A549 (cell line): ENCODE measurements at regions not wholly inside any gene's neighbourhood (a gene's known extent, or its start where the extent isn't known, plus 50 kb on each side); places are given as distances from the start of the nearest gene placed in this dataset.

Experiments
- ATAC-seq, 2 experiments: fragments of 200-7000 bp in 1 of 2; fragments of >200 bp in 1 of 2; cut with Nextera tagmentation in 1 of 2; cut with Tn5 transposase in 1 of 2; 3 replicates each; pipeline versions ENCODE4 v1.8.0 to v1.9.1; 2018 to 2020; ENCODE audit warnings: mild to moderate bottlenecking in 1 of 2, moderate library complexity in 1 of 2
- CTCF ChIA-PET: fragments of 300-600 bp; sonication (Branson Sonifier 250); formaldehyde crosslinking; extraction: SDS; loops from one replicate; lab custom pipeline; 2021; ENCODE audit warnings: antibody characterized with exemption, inconsistent platforms; lab: Yijun Ruan, JAX
- POLR2A ChIA-PET: fragments of 350-600 bp; formaldehyde crosslinking; extraction: SDS; loops from one replicate; lab custom pipeline; 2021; ENCODE audit warnings: antibody characterized with exemption, inconsistent platforms; lab: Yijun Ruan, JAX
- DNase-seq, 2 experiments: peaks; one replicate each; pipeline versions ENCODE4 v3.0.0 to v3.0.0-alpha.2; 2011 to 2016; ENCODE audit warnings: low read depth in 1 of 2, low spot score in 1 of 2
- FAIRE-seq: peaks from 2 replicates; lab custom pipeline; 2011; peaks lifted over from hg19 to GRCh38; lab: Jason Lieb, UNC
- H3K27ac ChIP-seq, 2 experiments: fragments of >200 bp; sonication (Bioruptor Twin); formaldehyde crosslinking; 3 replicates each; pipeline ENCODE4 v1.5.1; 2016 to 2017
- H3K4me1 ChIP-seq: fragments of >200 bp; sonication (Bioruptor Twin); formaldehyde crosslinking; 3 replicates; pipeline ENCODE4 v1.6.1; 2016
- H3K4me2 ChIP-seq: fragments of >200 bp; sonication (Bioruptor Twin); formaldehyde crosslinking; 3 replicates; pipeline ENCODE4 v1.6.1; 2016
- H3K4me3 ChIP-seq: fragments of >200 bp; sonication (Bioruptor Twin); formaldehyde crosslinking; 3 replicates; pipeline ENCODE4 v1.5.1; 2016
- H3K9me3 ChIP-seq: fragments of >200 bp; sonication (Bioruptor Twin); formaldehyde crosslinking; 3 replicates; pipeline ENCODE4 v1.6.1; 2016
- ATOH8 ChIP-seq: fragments of 250-450 bp; sonication (Bioruptor Pico); IDR thresholded peaks from 2 replicates; pipeline ENCODE4 v1.5.0; 2020; ENCODE audit warnings: low read depth, mild to moderate bottlenecking, moderate library complexity
- BCL3 ChIP-seq: fragments of >200 bp; sonication (Bioruptor Twin); formaldehyde crosslinking; IDR thresholded peaks from 3 replicates; pipeline ENCODE4 v1.6.1; 2016
- BHLHE40 ChIP-seq: IDR thresholded peaks from 2 replicates; pipeline ENCODE4 v1.6.1; 2012; ENCODE audit warnings: low read depth, low read length, inconsistent platforms
- CBX8 ChIP-seq: fragments of 200-600 bp; sonication (generic); IDR thresholded peaks from 2 replicates; pipeline ENCODE4 v1.6.1; 2016
- CEBPB ChIP-seq, 2 experiments: fragments of >200 bp in 1 of 2; sonication (Bioruptor Twin) in 1 of 2; formaldehyde crosslinking in 1 of 2; IDR thresholded peaks; 2 replicates each; pipeline ENCODE4 v1.6.1; 2012 to 2016
- EP300 ChIP-seq, 2 experiments: fragments of >200 bp; sonication (Bioruptor Twin); formaldehyde crosslinking; IDR thresholded peaks; 2 replicates in 1 of 2; 3 replicates in 1 of 2; pipeline ENCODE4 v1.6.1; 2016 to 2017
- ESRRA ChIP-seq: fragments of 150-350 bp; IDR thresholded peaks from 2 replicates; pipeline ENCODE4 v1.6.1; 2014; ENCODE audit warnings: mild to moderate bottlenecking, low read length, borderline replicate concordance
- FOSB ChIP-seq: fragments of 250-450 bp; sonication (Bioruptor Pico); IDR thresholded peaks from 2 replicates; pipeline ENCODE4 v1.5.0; 2020; ENCODE audit warnings: mild to moderate bottlenecking, moderate library complexity
- FOXS1 ChIP-seq: fragments of 250-450 bp; sonication (Bioruptor Pico); IDR thresholded peaks from 2 replicates; pipeline ENCODE4 v1.5.0; 2020; ENCODE audit warnings: mild to moderate bottlenecking, moderate library complexity
- HDAC2 ChIP-seq: fragments of 200-600 bp; sonication (generic); IDR thresholded peaks from 2 replicates; pipeline ENCODE4 v1.6.1; 2016
- HEYL ChIP-seq: fragments of 250-450 bp; sonication (Bioruptor Pico); IDR thresholded peaks from 2 replicates; pipeline ENCODE4 v1.8.0; 2021; ENCODE audit warnings: mild to moderate bottlenecking, moderate library complexity
- HMGXB4 ChIP-seq: fragments of 250-450 bp; sonication (Bioruptor Pico); IDR thresholded peaks from 2 replicates; pipeline ENCODE4 v1.5.0; 2021; ENCODE audit warnings: mild to moderate bottlenecking, moderate library complexity, borderline replicate concordance
- JUN ChIP-seq, 2 experiments: fragments of >200 bp; sonication (Bioruptor Twin); formaldehyde crosslinking; IDR thresholded peaks; 2 replicates in 1 of 2; 3 replicates in 1 of 2; pipeline ENCODE4 v1.6.1; 2016 to 2017
- MAZ ChIP-seq: fragments of 150-350 bp; IDR thresholded peaks from 2 replicates; pipeline ENCODE4 v1.6.1; 2014; ENCODE audit warnings: antibody characterized with exemption, low read depth, low read length, borderline replicate concordance
- MYC ChIP-seq: IDR thresholded peaks from 2 replicates; pipeline ENCODE4 v1.6.1; 2012; ENCODE audit warnings: mild to moderate bottlenecking, inconsistent platforms, low read length, improper control_type of control experiment, borderline replicate concordance
- PBX3 ChIP-seq: IDR thresholded peaks from 2 replicates; pipeline ENCODE4 v1.6.1; 2012
- POLR2AphosphoS2 ChIP-seq: conservative IDR thresholded peaks from 2 replicates; pipeline ENCODE4 v1.6.1; 2012; ENCODE audit warnings: low read length, improper control_type of control experiment, inconsistent platforms
- RAD21 ChIP-seq, 2 experiments: fragments of >200 bp in 1 of 2; sonication (Bioruptor Twin) in 1 of 2; formaldehyde crosslinking in 1 of 2; IDR thresholded peaks in 1 of 2; conservative IDR thresholded peaks in 1 of 2; 2 replicates in 1 of 2; 3 replicates in 1 of 2; pipeline ENCODE4 v1.6.1; 2012 to 2018; ENCODE audit warnings: inconsistent platforms in 1 of 2
- RARB ChIP-seq: fragments of 250-450 bp; sonication (Bioruptor Pico); IDR thresholded peaks from 2 replicates; pipeline ENCODE4 v1.8.0; 2021; ENCODE audit warnings: mild to moderate bottlenecking, moderate library complexity
- RFX5 ChIP-seq: fragments of 450-650 bp; IDR thresholded peaks from 2 replicates; pipeline ENCODE4 v1.7.1; 2014; ENCODE audit warnings: antibody characterized with exemption, mild to moderate bottlenecking, moderate library complexity
- RNF2 ChIP-seq: fragments of 200-600 bp; sonication (generic); IDR thresholded peaks from 2 replicates; pipeline ENCODE4 v1.6.1; 2016; ENCODE audit warnings: low read depth, mild to moderate bottlenecking, antibody characterized with exemption, moderate library complexity, borderline replicate concordance
- SMC3 ChIP-seq: fragments of >200 bp; sonication (Bioruptor Twin); formaldehyde crosslinking; IDR thresholded peaks from 3 replicates; pipeline ENCODE4 v1.6.1; 2018; ENCODE audit warnings: inconsistent platforms
- SREBF2 ChIP-seq: fragments of 450-650 bp; IDR thresholded peaks from 2 replicates; pipeline ENCODE4 v1.6.1; 2014; ENCODE audit warnings: mild to moderate bottlenecking, moderate library complexity
- ZSCAN20 ChIP-seq: fragments of 250-450 bp; sonication (Bioruptor Pico); IDR thresholded peaks from 2 replicates; pipeline ENCODE4 v1.8.0; 2022; ENCODE audit warnings: mild to moderate bottlenecking, moderate library complexity
- WGBS: methylation state at CpG from one replicate; pipeline ENCODE4 v1.1.6; 2017; ENCODE audit errors: missing lambda C conversion rate; 5-methylcytosine and 5-hydroxymethylcytosine counted together
- TF ChIP-seq, protein P1 (sequence below): fragments of 450-650 bp; IDR thresholded peaks from 2 replicates; pipeline ENCODE4 v1.6.1; 2014; ENCODE audit warnings: antibody characterized with exemption

DNA sequence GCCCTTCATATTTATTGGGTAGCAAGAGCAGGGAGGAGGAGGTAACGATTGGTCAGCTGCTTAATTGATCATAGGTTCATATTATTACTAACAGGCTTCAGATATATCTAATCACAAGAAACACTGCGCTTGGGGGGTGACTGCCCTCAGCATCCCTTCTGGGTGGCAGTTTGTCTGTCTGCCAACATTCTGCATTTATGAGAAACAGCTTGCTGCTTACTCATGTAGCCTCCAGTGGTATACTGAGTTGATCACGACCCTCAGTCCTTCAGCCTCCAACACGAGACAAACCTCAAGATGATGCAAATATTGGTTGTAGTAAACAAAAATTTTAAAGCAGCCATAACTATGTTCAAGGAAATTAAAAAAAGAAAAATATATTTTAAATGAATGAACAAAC, 657.8 kb upstream of the PHF14 start:
- CTCF ChIA-PET, result no interaction called here

GRCh38 chr7:10316488-10316887, 657.2 kb upstream of the PHF14 start:
- H3K4me3 ChIP-seq, result no peak overlapping the region
- no peak overlapping the region for H3K27ac ChIP-seq
- H3K4me1 ChIP-seq, result no peaks in the 10 kb centered on the region
- no peak for FAIRE-seq
- H3K9me3 ChIP-seq, result no peaks in the 10 kb centered on the region
- ATAC-seq, result no peak
- TF ChIP-seq FOXS1 (CRISPR knock-in tag) (no peak), JUN (IDR thresholded peaks at IDR 0.05) (no peak), PBX3 (no peak), SREBF2 (no peak), CBX8 (no peak), RNF2 (no peak)
- ChIA-PET CTCF (no interaction called here), POLR2A (no interaction called here)
- WGBS, result 0% methylated on average over 1 of the region's 1 CpG
- DNase-seq, result no peak
- no peak overlapping the region for H3K4me2 ChIP-seq

More for the DNA sequence above, 657.8 kb upstream of the PHF14 start:
- TF ChIP-seq HMGXB4 (CRISPR knock-in tag), result no peak
- no peak for TF ChIP-seq ESRRA
- TF ChIP-seq ATOH8 (CRISPR knock-in tag), result no peak
- TF ChIP-seq EP300 (IDR thresholded peaks at IDR 0.05), result no peak
- FAIRE-seq, result no peak
- Histone ChIP-seq H3K27ac (no peak overlapping the region), H3K9me3 (no peaks in the 10 kb centered on the region), H3K4me3 (no peak overlapping the region), H3K4me1 (no peaks in the 10 kb centered on the region), H3K4me2 (no peak overlapping the region)
- WGBS, result 0% methylated on average over 4 of the region's 4 CpGs
- no peak for DNase-seq
- no peak for ATAC-seq
- POLR2A ChIA-PET, result no interaction called here

DNA sequence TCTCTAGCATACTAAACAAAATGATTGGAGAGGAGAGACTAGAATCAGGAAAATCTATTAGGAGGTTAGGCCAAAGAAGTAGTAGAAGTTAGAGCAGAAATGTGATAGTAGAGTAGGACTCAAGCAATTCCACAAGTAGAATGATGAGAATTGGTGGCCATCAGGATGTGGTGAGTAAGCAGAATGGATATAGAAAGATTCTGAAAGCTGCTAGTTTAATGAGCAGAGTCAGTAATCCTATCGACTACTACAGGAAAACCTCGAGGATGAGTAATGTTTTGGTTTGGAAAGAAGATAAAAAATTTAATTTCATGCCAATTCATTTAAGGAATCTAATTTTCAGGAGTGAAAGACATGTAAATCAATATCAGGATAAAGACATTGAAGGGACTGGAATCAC, 648.3 kb upstream of the PHF14 start:
- ATAC-seq, result no peak
- ChIA-PET POLR2A (no interaction called here), CTCF (no interaction called here)
- WGBS, result 0% methylated on average over 2 of the region's 2 CpGs
- H3K4me2 ChIP-seq, result no peak overlapping the region
- no peak overlapping the region for H3K27ac ChIP-seq
- DNase-seq, result no peak
- no peak overlapping the region for H3K4me3 ChIP-seq
- H3K4me1 ChIP-seq, result no peaks in the 10 kb centered on the region
- H3K9me3 ChIP-seq, result no peaks in the 10 kb centered on the region
- FAIRE-seq, result no peak
- no peak for TF ChIP-seq BHLHE40
- TF ChIP-seq, protein P1, sequence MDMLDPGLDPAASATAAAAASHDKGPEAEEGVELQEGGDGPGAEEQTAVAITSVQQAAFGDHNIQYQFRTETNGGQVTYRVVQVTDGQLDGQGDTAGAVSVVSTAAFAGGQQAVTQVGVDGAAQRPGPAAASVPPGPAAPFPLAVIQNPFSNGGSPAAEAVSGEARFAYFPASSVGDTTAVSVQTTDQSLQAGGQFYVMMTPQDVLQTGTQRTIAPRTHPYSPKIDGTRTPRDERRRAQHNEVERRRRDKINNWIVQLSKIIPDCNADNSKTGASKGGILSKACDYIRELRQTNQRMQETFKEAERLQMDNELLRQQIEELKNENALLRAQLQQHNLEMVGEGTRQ, result no peak
- no peak for TF ChIP-seq POLR2AphosphoS2
- TF ChIP-seq ESRRA, result no peak
- TF ChIP-seq HDAC2, result no peak
- no peak for TF ChIP-seq MAZ
- TF ChIP-seq CEBPB (IDR thresholded peaks at IDR 0.05), result no peak
- no peak for TF ChIP-seq RFX5
- no peak for TF ChIP-seq FOSB (CRISPR knock-in tag)
- no peak for TF ChIP-seq RAD21 (conservative IDR thresholded peaks at IDR 0.05 in 1 of 2, IDR thresholded peaks at IDR 0.05 in 1 of 2)
- TF ChIP-seq ZSCAN20 (CRISPR knock-in tag), result no peak
- no peak for TF ChIP-seq BCL3
- no peak for TF ChIP-seq MYC
- TF ChIP-seq HEYL (CRISPR knock-in tag), result no peak
- no peak for TF ChIP-seq JUN (IDR thresholded peaks at IDR 0.05)
- no peak for TF ChIP-seq ATOH8 (CRISPR knock-in tag)
- no peak for TF ChIP-seq RARB
- no peak for TF ChIP-seq SMC3
